Upper lobe of left lung (tissue), 6 donors: ENCODE measurements at regions not wholly inside any gene's neighbourhood (a gene's known extent, or its start where the extent isn't known, plus 50 kb on each side); places are given as distances from the start of the nearest gene placed in this dataset.
A peak's percentile ranks its signal among the peaks of the same experiment; 100 is the strongest.

Experiments used
- ATAC-seq, 2 donors: fragments of 200-7000 bp; cut with Tn5 transposase; one replicate each; pipeline ENCODE4 v1.9.1; 2022; ENCODE audit warnings: mild to moderate bottlenecking in 2 of 2, moderate library complexity in 2 of 2; ENCODE audit not compliant: low FRiP score in 2 of 2
- DNase-seq, 2 donors: peaks; one replicate each; pipeline ENCODE4 v3.0.0-alpha.2; 2019 to 2020
- H3K27ac ChIP-seq, 4 donors: fragments of 200-600 bp; sonication (generic); one replicate each; pipeline ENCODE4 v1.5.1; 2016 to 2019
- H3K27me3 ChIP-seq, 4 donors: fragments of 200-600 bp; sonication (generic); one replicate each; pipeline ENCODE4 v1.5.1; 2017 to 2019
- H3K36me3 ChIP-seq, 4 donors: fragments of 200-600 bp; sonication (generic); one replicate each; pipeline ENCODE4 v1.5.1; 2016 to 2019
- H3K4me1 ChIP-seq, 4 donors: fragments of 200-600 bp; sonication (generic); one replicate each; pipeline ENCODE4 v1.5.1; 2018 to 2019
- H3K4me3 ChIP-seq, 4 donors: fragments of 200-600 bp; sonication (generic); one replicate each; pipeline ENCODE4 v1.5.1; 2017 to 2019; ENCODE audit warnings: mild to moderate bottlenecking in 2 of 4, moderate library complexity in 1 of 4
- H3K9me3 ChIP-seq, 4 donors: fragments of 200-600 bp; sonication (generic); one replicate each; pipeline ENCODE4 v1.5.1; 2018 to 2019
- EP300 ChIP-seq, 4 donors: sonication (generic); formaldehyde crosslinking; IDR thresholded peaks; one replicate each; pipeline ENCODE4 v1.5.1; 2017; ENCODE audit warnings: antibody characterized with exemption in 4 of 4, control low read depth in 2 of 4
- POLR2A ChIP-seq, 4 donors: fragments of 450-650 bp; IDR thresholded peaks; one replicate each; pipeline ENCODE4 v1.5.1; 2016 to 2017; ENCODE audit warnings: antibody characterized with exemption in 4 of 4, mild to moderate bottlenecking in 2 of 4
- POLR2AphosphoS5 ChIP-seq, 2 donors: sonication (generic); formaldehyde crosslinking; IDR thresholded peaks; one replicate each; pipeline ENCODE4 v1.5.1; 2017; ENCODE audit warnings: antibody characterized with exemption in 2 of 2
- WGBS, 2 donors: methylation state at CpG; one replicate each; pipeline ENCODE4 v1.1.5; 2017 to 2018; 5-methylcytosine and 5-hydroxymethylcytosine counted together
- TF ChIP-seq, protein P1 (sequence below), 6 experiments: fragments of 450-650 bp in 4 of 6; fragments of 200-600 bp in 2 of 6; sonication (generic) in 2 of 6; IDR thresholded peaks; one replicate each; pipeline ENCODE4 v1.5.1; 2016 to 2019; ENCODE audit warnings: antibody characterized with exemption in 6 of 6
- donor health status: DM: no; HTN: no; CAD: no; lungs with moderate emphysema.
- donor health status: DM: no; HTN: yes; CAD: no; lungs with severe emphysema.

DNA sequence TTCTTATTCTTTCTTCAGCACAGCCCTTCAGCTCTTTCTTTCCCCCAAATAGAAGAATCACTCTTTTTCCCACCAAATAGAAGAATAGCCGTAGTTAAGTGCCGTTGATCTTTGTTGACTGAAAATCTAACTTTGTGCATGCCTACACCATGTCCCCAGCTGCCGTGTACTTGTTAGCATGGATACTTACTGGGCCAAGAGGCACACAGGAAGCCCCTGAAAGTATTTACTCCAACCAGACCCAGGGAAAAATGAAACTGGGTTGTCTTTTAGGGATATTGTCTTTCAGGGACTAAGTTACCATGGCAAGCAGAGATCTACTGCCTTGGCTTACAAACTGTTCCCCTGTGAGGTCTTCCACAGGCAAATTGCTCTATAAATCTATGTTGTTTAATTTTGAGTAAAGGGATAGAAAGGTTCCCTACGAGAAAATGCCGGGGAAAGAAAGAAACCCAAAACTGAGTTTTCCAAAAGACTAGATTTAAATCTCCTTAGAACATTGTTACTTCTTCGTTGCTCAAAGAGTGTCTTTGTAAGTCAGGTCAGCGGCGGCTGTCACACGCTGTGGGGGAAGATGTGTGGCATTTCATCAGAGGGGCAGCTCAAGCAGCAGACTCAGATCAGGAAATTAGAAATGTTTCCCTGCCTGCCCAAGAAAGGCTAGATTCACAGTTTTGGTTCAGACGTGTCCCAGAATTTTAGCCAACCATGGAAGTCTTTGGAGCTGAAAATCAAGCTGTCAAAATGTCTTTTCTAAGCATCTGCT is 152.7 kb upstream of the PRNP start:
- H3K4me3 ChIP-seq: no peak overlapping the region
- 64 to 73% methylated on average over 10 of the region's 10 CpGs for WGBS, 2 donors
- no peak overlapping the region for H3K27ac ChIP-seq
- DNase-seq (no peak), ATAC-seq (no peak)
- no peaks in the 10 kb centered on the region for H3K36me3 ChIP-seq
- H3K9me3 ChIP-seq: peaks cover 0 to 2% (median 0%) of the 10 kb centered on the region in 4 donors
- no peak for TF ChIP-seq POLR2A (IDR thresholded peaks at IDR 0.05)
- TF ChIP-seq EP300 (IDR thresholded peaks at IDR 0.05): no peak
- TF ChIP-seq, protein P1, sequence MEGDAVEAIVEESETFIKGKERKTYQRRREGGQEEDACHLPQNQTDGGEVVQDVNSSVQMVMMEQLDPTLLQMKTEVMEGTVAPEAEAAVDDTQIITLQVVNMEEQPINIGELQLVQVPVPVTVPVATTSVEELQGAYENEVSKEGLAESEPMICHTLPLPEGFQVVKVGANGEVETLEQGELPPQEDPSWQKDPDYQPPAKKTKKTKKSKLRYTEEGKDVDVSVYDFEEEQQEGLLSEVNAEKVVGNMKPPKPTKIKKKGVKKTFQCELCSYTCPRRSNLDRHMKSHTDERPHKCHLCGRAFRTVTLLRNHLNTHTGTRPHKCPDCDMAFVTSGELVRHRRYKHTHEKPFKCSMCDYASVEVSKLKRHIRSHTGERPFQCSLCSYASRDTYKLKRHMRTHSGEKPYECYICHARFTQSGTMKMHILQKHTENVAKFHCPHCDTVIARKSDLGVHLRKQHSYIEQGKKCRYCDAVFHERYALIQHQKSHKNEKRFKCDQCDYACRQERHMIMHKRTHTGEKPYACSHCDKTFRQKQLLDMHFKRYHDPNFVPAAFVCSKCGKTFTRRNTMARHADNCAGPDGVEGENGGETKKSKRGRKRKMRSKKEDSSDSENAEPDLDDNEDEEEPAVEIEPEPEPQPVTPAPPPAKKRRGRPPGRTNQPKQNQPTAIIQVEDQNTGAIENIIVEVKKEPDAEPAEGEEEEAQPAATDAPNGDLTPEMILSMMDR (IDR thresholded peaks at IDR 0.05): no peak
- no peak for TF ChIP-seq POLR2AphosphoS5 (IDR thresholded peaks at IDR 0.05)
- no peaks in the 10 kb centered on the region for H3K4me1 ChIP-seq
- no peaks in the 10 kb centered on the region for H3K27me3 ChIP-seq

DNA sequence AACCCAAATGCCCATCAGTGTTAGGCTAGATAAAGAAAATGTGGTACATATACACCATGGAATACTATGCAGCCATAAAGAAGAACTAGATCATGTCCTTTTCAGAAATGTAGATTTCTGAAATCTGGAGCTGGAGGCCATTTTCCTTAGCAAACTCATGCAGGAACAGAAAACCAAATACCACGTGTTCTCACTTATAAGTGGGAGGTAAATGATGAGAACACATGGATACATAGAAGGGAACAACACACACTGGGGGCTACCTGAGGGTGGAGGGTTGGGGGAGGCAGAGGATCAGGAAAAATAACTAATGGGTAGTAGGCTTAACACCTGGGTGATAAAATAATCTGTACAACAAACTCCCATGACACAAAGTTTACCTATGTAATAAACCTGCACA is 153.5 kb upstream of the PRNP start:
- H3K4me3 ChIP-seq: no peak overlapping the region
- H3K4me1 ChIP-seq: no peaks in the 10 kb centered on the region
- 81 to 84% methylated on average over 1 of the region's 1 CpG for WGBS, 2 donors
- peaks cover 0 to 2% (median 0%) of the 10 kb centered on the region in 4 donors for H3K9me3 ChIP-seq
- no peaks in the 10 kb centered on the region for H3K27me3 ChIP-seq
- no peak overlapping the region for H3K27ac ChIP-seq
- DNase-seq: no peak
- no peak for ATAC-seq
- no peaks in the 10 kb centered on the region for H3K36me3 ChIP-seq
- TF ChIP-seq POLR2A (IDR thresholded peaks at IDR 0.05): no peak
- TF ChIP-seq, protein P1 (IDR thresholded peaks at IDR 0.05): no peak
- no peak for TF ChIP-seq EP300 (IDR thresholded peaks at IDR 0.05)
- no peak for TF ChIP-seq POLR2AphosphoS5 (IDR thresholded peaks at IDR 0.05)

DNA sequence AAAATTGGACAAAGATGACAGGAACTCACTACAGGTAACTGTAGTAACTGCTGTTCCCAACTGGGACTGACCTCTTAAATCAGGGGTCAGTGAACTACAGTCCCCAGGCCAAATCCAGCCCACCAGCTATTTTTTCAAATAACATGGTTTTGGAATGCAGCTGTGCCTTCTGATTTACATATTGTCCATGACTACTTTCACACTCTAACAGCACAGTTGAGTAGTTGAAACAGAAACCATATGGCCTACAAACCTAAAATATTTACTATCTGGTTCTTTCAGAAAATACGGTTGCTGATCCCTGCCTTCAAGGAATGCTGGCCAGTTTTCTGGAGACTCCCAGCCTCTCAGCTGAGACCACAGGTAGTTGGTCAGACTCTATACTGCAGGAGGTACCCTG is 161.5 kb upstream of the PRNP start:
- no peak for ATAC-seq
- no peak for DNase-seq
- Histone ChIP-seq H3K4me3 (no peak overlapping the region), H3K9me3 (peaks cover 0 to 2% (median 0%) of the 10 kb centered on the region in 4 donors), H3K27ac (no peak overlapping the region), H3K36me3 (no peaks in the 10 kb centered on the region), H3K27me3 (no peaks in the 10 kb centered on the region), H3K4me1 (no peaks in the 10 kb centered on the region)
- 69 to 70% methylated on average over 1 of the region's 1 CpG for WGBS, 2 donors
- no peak for TF ChIP-seq POLR2AphosphoS5 (IDR thresholded peaks at IDR 0.05)
- TF ChIP-seq EP300 (IDR thresholded peaks at IDR 0.05): no peak
- TF ChIP-seq, protein P1 (IDR thresholded peaks at IDR 0.05): no peak
- no peak for TF ChIP-seq POLR2A (IDR thresholded peaks at IDR 0.05)

DNA sequence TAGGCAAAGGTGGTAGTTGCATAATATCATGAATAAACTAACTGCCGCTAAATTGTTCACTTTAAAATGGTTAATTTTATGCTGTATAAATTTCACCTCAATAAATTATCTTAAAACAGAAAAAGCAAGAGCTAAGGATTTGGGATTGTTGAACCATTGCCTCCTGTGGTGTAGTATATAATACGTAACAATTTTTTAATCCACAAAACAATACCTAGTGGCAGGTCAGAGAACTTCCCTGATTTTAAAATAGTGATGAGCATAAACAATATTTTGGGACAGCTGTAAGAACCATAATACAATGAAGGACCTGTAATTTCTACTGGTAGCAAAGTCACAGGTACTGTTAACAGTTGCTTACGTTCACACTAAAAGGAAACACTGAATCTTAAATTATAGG is 161.9 kb upstream of the PRNP start:
- TF ChIP-seq POLR2AphosphoS5 (IDR thresholded peaks at IDR 0.05) (no peak), EP300 (IDR thresholded peaks at IDR 0.05) (no peak), POLR2A (IDR thresholded peaks at IDR 0.05) (no peak)
- TF ChIP-seq, protein P1 (IDR thresholded peaks at IDR 0.05): no peak
- no peaks in the 10 kb centered on the region for H3K4me1 ChIP-seq
- no peak overlapping the region for H3K4me3 ChIP-seq
- no peaks in the 10 kb centered on the region for H3K27me3 ChIP-seq
- WGBS, 2 donors: 91 to 93% methylated on average over 3 of the region's 3 CpGs
- no peaks in the 10 kb centered on the region for H3K36me3 ChIP-seq
- H3K27ac ChIP-seq: no peak overlapping the region
- ATAC-seq (no peak), DNase-seq (no peak)
- H3K9me3 ChIP-seq: peaks cover 0 to 2% (median 0%) of the 10 kb centered on the region in 4 donors

DNA sequence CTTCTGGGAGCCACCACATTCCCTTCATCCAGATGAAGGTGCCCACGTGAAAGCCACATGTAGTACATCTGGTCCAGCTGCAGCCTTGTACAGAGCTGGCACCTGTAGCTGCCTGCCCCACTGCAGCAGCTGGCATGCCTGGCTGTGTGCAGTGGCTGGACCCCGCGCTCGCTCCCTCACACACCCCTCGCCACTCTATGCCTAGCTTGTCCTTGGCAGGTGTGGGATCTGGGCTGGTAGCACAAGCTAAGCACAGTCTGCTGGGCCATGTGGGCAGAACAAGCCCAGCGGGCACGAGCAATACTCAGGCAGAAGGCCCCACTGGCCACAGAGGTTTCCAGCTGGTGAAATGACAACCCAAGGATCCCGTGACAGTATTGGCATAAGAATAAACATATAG is 163.9 kb upstream of the PRNP start:
- no peaks in the 10 kb centered on the region for H3K4me1 ChIP-seq
- H3K27me3 ChIP-seq: no peaks in the 10 kb centered on the region
- H3K27ac ChIP-seq: no peak overlapping the region
- no peak overlapping the region for H3K4me3 ChIP-seq
- 94 to 96% methylated on average over 3 to 8 of the region's 8 CpGs for WGBS, 2 donors
- TF ChIP-seq, protein P1 (IDR thresholded peaks at IDR 0.05): no peak
- TF ChIP-seq POLR2AphosphoS5 (IDR thresholded peaks at IDR 0.05): no peak
- TF ChIP-seq EP300 (IDR thresholded peaks at IDR 0.05): no peak
- no peak for TF ChIP-seq POLR2A (IDR thresholded peaks at IDR 0.05)
- H3K9me3 ChIP-seq: no peaks in the 10 kb centered on the region
- ATAC-seq (no peak), DNase-seq (peak in 1 of 2 donors; percentile 30)
- no peaks in the 10 kb centered on the region for H3K36me3 ChIP-seq
